Spleen (tissue), 7 donors: ENCODE measurements at regions not wholly inside any gene's neighbourhood (a gene's known extent, or its start where the extent isn't known, plus 50 kb on each side); places are given as distances from the start of the nearest gene placed in this dataset.

Experiments
- CTCF ChIP-seq, 11 experiments: fragments of 200-600 bp in 7 of 11; fragments of 450-650 bp in 4 of 11; sonication (generic) in 4 of 11; IDR thresholded peaks in 8 of 11; conservative IDR thresholded peaks in 3 of 11; 1 replicate in 7 of 11; 2 replicates in 4 of 11; pipeline versions ENCODE4 v1.4.0 to v1.8.0; 2016 to 2021; ENCODE audit warnings: antibody characterized with exemption in 11 of 11, inconsistent platforms in 4 of 11, mild to moderate bottlenecking in 1 of 11
- POLR2A ChIP-seq, 3 donors: fragments of 450-650 bp; IDR thresholded peaks; one replicate each; pipeline ENCODE4 v1.5.1; 2017; ENCODE audit warnings: antibody characterized with exemption in 3 of 3, mild to moderate bottlenecking in 1 of 3
- POLR2AphosphoS5 ChIP-seq, 3 donors: sonication (generic); formaldehyde crosslinking; IDR thresholded peaks; one replicate each; pipeline ENCODE4 v1.5.1; 2017; ENCODE audit warnings: antibody characterized with exemption in 3 of 3
- donor health status: DM: no; HTN: no; CAD: no; lungs with moderate emphysema.
- donor health status: DM: no; HTN: no; CAD: no.
- donor health status: DM: no; HTN: no; CAD: no.

- TF ChIP-seq CTCF (IDR thresholded peaks at IDR 0.05 in 8 of 11, conservative IDR thresholded peaks at IDR 0.05 in 3 of 11) (no peak), POLR2A (IDR thresholded peaks at IDR 0.05) (no peak), POLR2AphosphoS5 (IDR thresholded peaks at IDR 0.05) (no peak)
Observed at GRCh38 chr2:166803373-166804000, 84.8 kb upstream of the XIRP2 start.
